Endothelial cell of umbilical vein (primary cell): ENCODE measurements at regions not wholly inside any gene's neighbourhood (a gene's known extent, or its start where the extent isn't known, plus 50 kb on each side); places are given as distances from the start of the nearest gene placed in this dataset.

Source experiments
- BruUV-seq: library from RNA; stranded (reverse); fragments of 400-500 nt; replicated peaks from 2 replicates; lab custom pipeline; 2021; lab: Mats Ljungman, UMichigan
- CTCF ChIA-PET: fragments of 300-600, 350-600 bp; sonication (Branson Sonifier 250); formaldehyde crosslinking; loops from one replicate; lab custom pipeline; 2021; ENCODE audit warnings: antibody characterized with exemption, inconsistent platforms; lab: Charles Lee
- POLR2A ChIA-PET: fragments of 300-600, 350-600 bp; sonication (Branson Sonifier 250); formaldehyde crosslinking; loops from one replicate; lab custom pipeline; 2021; ENCODE audit warnings: antibody characterized with exemption, inconsistent platforms; lab: Charles Lee
- DNase-seq: peaks from one replicate; pipeline ENCODE4 v3.0.0-alpha.2; 2011; ENCODE audit warnings: low read depth, low spot score
- FAIRE-seq: peaks from 2 replicates; lab custom pipeline; 2011; peaks lifted over from hg19 to GRCh38; lab: Jason Lieb, UNC
- H2AFZ ChIP-seq: 2 replicates; pipeline ENCODE4 v1.6.0; 2012; ENCODE audit warnings: low read depth, low read length, control low read depth, inconsistent platforms
- H3K27ac ChIP-seq: 2 replicates; pipeline ENCODE4 v1.5.1; 2011; ENCODE audit warnings: low read depth, mild to moderate bottlenecking, control low read depth, low read length, moderate library complexity; ENCODE audit not compliant: insufficient read depth
- H3K27me3 ChIP-seq, 2 experiments: 2 replicates each; pipeline versions ENCODE4 v1.6.0 to v1.6.1; 2011; ENCODE audit warnings: low read length in 2 of 2, mixed read lengths in 1 of 2; ENCODE audit not compliant: control insufficient read depth in 2 of 2, insufficient read depth in 2 of 2
- H3K36me3 ChIP-seq, 2 experiments: 2 replicates in 1 of 2; 3 replicates in 1 of 2; pipeline ENCODE4 v1.5.1; 2011; ENCODE audit warnings: low read length in 2 of 2, mild to moderate bottlenecking in 1 of 2, moderate library complexity in 1 of 2; ENCODE audit not compliant: control insufficient read depth in 2 of 2, insufficient read depth in 2 of 2; ENCODE audit errors: extremely low read depth in 1 of 2
- H3K4me1 ChIP-seq: 3 replicates; pipeline ENCODE4 v1.5.1; 2011; ENCODE audit warnings: mild to moderate bottlenecking, low read length; ENCODE audit not compliant: control insufficient read depth, insufficient read depth; ENCODE audit errors: extremely low read depth
- H3K4me2 ChIP-seq: 2 replicates; pipeline ENCODE4 v1.6.1; 2011; ENCODE audit warnings: low read length, control low read depth, mixed read lengths; ENCODE audit not compliant: insufficient read depth
- H3K4me3 ChIP-seq, 3 experiments: fragments of 200-600 bp in 1 of 3; sonication (generic), shearing (Covaris generic) in 1 of 3; replicated peaks in 1 of 3; 2 replicates each; pipeline ENCODE4 v1.5.1; 2011 to 2016; ENCODE audit warnings: control low read depth in 3 of 3, low read length in 3 of 3, mild to moderate bottlenecking in 2 of 3, inconsistent platforms in 1 of 3, low read depth in 1 of 3, moderate library complexity in 1 of 3; ENCODE audit not compliant: insufficient read depth in 1 of 3
- H3K79me2 ChIP-seq: 2 replicates; pipeline ENCODE4 v1.6.0; 2012; ENCODE audit warnings: low read length, inconsistent platforms; ENCODE audit not compliant: control insufficient read depth, insufficient read depth
- H3K9ac ChIP-seq: replicated peaks from 2 replicates; pipeline ENCODE3; 2011; ENCODE audit warnings: low read length, control low read depth; ENCODE audit not compliant: insufficient read depth; ENCODE audit errors: extremely low read depth
- H3K9me1 ChIP-seq: replicated peaks from 3 replicates; pipeline ENCODE4 v1.6.0; 2011; ENCODE audit warnings: mild to moderate bottlenecking, low read length; ENCODE audit not compliant: control insufficient read depth, insufficient read depth; ENCODE audit errors: extremely low read depth
- H3K9me3 ChIP-seq: replicated peaks from 2 replicates; pipeline ENCODE4 v1.5.1; 2012; ENCODE audit warnings: low read length, inconsistent platforms; ENCODE audit not compliant: control insufficient read depth, insufficient read depth
- H4K20me1 ChIP-seq: replicated peaks from 2 replicates; pipeline ENCODE3; 2011; ENCODE audit warnings: mild to moderate bottlenecking, low read length; ENCODE audit not compliant: control insufficient read depth, insufficient read depth; ENCODE audit errors: extremely low read depth
- CTCF ChIP-seq, 2 donors: IDR thresholded peaks; 1 replicate in 1 of 2; 2 replicates in 1 of 2; pipeline ENCODE4 v1.5.1; 2011; ENCODE audit warnings: low read length in 2 of 2, mild to moderate bottlenecking in 2 of 2, moderate library complexity in 2 of 2, control low read depth in 1 of 2, inconsistent platforms in 1 of 2, low read depth in 1 of 2; ENCODE audit not compliant: insufficient read depth in 1 of 2; ENCODE audit errors: extremely low read depth in 1 of 2
- EZH2 ChIP-seq: IDR thresholded peaks from 2 replicates; pipeline ENCODE4 v1.6.1; 2012; ENCODE audit warnings: borderline replicate concordance, low read depth, mild to moderate bottlenecking, moderate library complexity, low read length, inconsistent platforms; ENCODE audit not compliant: severe bottlenecking
- GATA2 ChIP-seq: IDR thresholded peaks from 2 replicates; pipeline ENCODE4 v1.7.0; 2011; ENCODE audit warnings: low read depth, mild to moderate bottlenecking, moderate library complexity, mixed read lengths, low read length; ENCODE audit not compliant: insufficient read length, insufficient read depth
- JUN ChIP-seq: IDR thresholded peaks from 2 replicates; pipeline ENCODE4 v1.6.1; 2011; ENCODE audit warnings: borderline replicate concordance, low read depth; ENCODE audit not compliant: insufficient read length, insufficient read depth
- MYC ChIP-seq: IDR thresholded peaks from one replicate; pipeline ENCODE4 v1.6.1; 2011; ENCODE audit warnings: mild to moderate bottlenecking, low read depth, low read length
- POLR2A ChIP-seq: IDR thresholded peaks from 2 replicates; pipeline ENCODE4 v1.6.1; 2012; ENCODE audit warnings: low read depth, mild to moderate bottlenecking, control low read depth, low read length
- POLR2AphosphoS5 ChIP-seq: IDR thresholded peaks from 2 replicates; pipeline ENCODE4 v1.6.1; 2012; ENCODE audit warnings: low read depth, mild to moderate bottlenecking, control low read depth, low read length, moderate library complexity; ENCODE audit not compliant: insufficient read depth
- dilution Hi-C: fragments of 300-500 bp; cut with MboI; formaldehyde crosslinking; loops from one replicate; pipeline ENCODE4 v1.15.0; 2019; ENCODE audit warnings: low sequenced_read_pairs; ENCODE audit not compliant: extremely low pct_ligation_motif_present
- intact Hi-C: fragments of 100-400 bp; cut with micrococcal nuclease; formaldehyde crosslinking; loops from one replicate; pipeline ENCODE4 v1.10.0; 2022

GRCh38 chr16:49054606-49055005 is 227.0 kb downstream of the CBLN1 start:
- CTCF ChIA-PET = no interaction called here

More at GRCh38 chr16:49054606-49055005, 227.0 kb downstream of the CBLN1 start:
- POLR2A ChIA-PET = no interaction called here
- Histone ChIP-seq H3K79me2 (no peaks in the 10 kb centered on the region), H3K9me1 (no peaks in the 10 kb centered on the region), H3K27ac (no peak overlapping the region), H3K36me3 (no peaks in the 10 kb centered on the region), H3K27me3 (no peaks in the 10 kb centered on the region), H3K4me2 (no peak overlapping the region), H3K4me3 (no peak overlapping the region), H2AFZ (no peak overlapping the region), H4K20me1 (no peaks in the 10 kb centered on the region), H3K9me3 (peaks cover 8% of the 10 kb centered on the region), H3K4me1 (no peaks in the 10 kb centered on the region), H3K9ac (no peak overlapping the region)
- dilution Hi-C loops (no loop called here), intact Hi-C loops (no loop called here)
- BruUV-seq = no TSS peak
- DNase-seq (no peak), FAIRE-seq (no peak)
- TF ChIP-seq POLR2AphosphoS5 (no peak), CTCF (IDR thresholded peaks at IDR 0.05; ENCODE audit: extremely low read depth in 1 of 2, insufficient read depth in 1 of 2, low read depth in 1 of 2, low read length in 2 of 2) (no peak), JUN (no peak), EZH2 (no peak), POLR2A (no peak), GATA2 (no peak), MYC (no peak)
